ENCODE measurements at regions not wholly inside any gene's neighbourhood (a gene's known extent, or its start where the extent isn't known, plus 50 kb on each side); places are given as distances from the start of the nearest gene placed in this dataset.
"Not testable (repeated sequence)": the region's sequence is repeated elsewhere in the genome, so short reads cannot be mapped to it uniquely, and the experiment has no call there.

DNA sequence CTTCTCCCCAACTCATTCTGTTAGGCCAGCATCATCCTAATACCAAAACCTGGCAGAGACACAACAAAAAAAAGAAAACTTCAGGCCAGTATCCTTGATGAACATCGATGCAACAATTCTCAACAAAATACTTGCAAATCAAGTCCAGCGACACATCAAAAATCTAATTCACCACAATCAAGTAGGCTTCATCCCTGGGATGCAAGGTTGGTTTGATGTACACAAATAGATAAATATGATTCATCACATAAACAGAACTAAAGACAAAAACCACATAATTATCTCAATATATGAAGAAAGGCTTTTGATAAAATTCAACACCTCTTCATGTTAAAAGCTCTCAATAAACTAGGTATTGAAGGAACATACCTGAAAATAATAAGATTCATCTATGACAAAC lies 184.1 kb downstream of the SLC38A4 start:
- H4K20me1 ChIP-seq (replicated peaks in 1 of 2; ENCODE audit: control insufficient read depth in 1 of 2, insufficient read depth in 2 of 2, low read length in 2 of 2); H3K79me2 ChIP-seq (ENCODE audit: control insufficient read depth in 1 of 2, insufficient read depth in 2 of 2, low read length in 2 of 2); H3K9me3 ChIP-seq (ENCODE audit: insufficient read depth in 2 of 2, low read depth in 1 of 2, low read length in 1 of 2); H3K36me3 ChIP-seq (ENCODE audit: control insufficient read depth in 2 of 4, insufficient read depth in 4 of 4, low read length in 3 of 4); H3K23ac ChIP-seq (ENCODE audit: insufficient read length); H3K56ac ChIP-seq (replicated peaks; ENCODE audit: insufficient read length, low read depth, low read length); H3K79me1 ChIP-seq (ENCODE audit: low read depth, low read length); H3K27me3 ChIP-seq (replicated peaks in 1 of 4; ENCODE audit: control insufficient read depth in 3 of 4, extremely low read depth in 1 of 4, insufficient read depth in 3 of 4, low read length in 3 of 4); POLR2A ChIA-PET (ENCODE audit: partially characterized antibody); H4K8ac ChIP-seq (ENCODE audit: extremely low read depth, insufficient read depth, low read length); H2BK20ac ChIP-seq (ENCODE audit: low read length); H2AFZ ChIP-seq (ENCODE audit: low read length); DNase-seq (ENCODE audit: low read depth in 1 of 2, low spot score in 2 of 2); H3K4me2 ChIP-seq (ENCODE audit: insufficient read depth in 1 of 2, low read depth in 2 of 2, low read length in 2 of 2); H3K9ac ChIP-seq (replicated peaks in 1 of 4; ENCODE audit: extremely low read depth in 1 of 4, low read depth in 3 of 4, low read length in 3 of 4); H3K14ac ChIP-seq (ENCODE audit: insufficient read length); H2BK5ac ChIP-seq (ENCODE audit: low read depth, low read length); H3K4me3 ChIP-seq (ENCODE audit: extremely low read depth in 1 of 4, insufficient read depth in 2 of 4, low read depth in 3 of 4, low read length in 4 of 4); H3K27ac ChIP-seq (ENCODE audit: low read depth, low read length); FAIRE-seq; H4K5ac ChIP-seq (ENCODE audit: insufficient read length, low read depth, low read length); H2BK12ac ChIP-seq (ENCODE audit: low read depth, low read length); H2BK15ac ChIP-seq (ENCODE audit: low read length); H3K23me2 ChIP-seq (ENCODE audit: low read depth, low read length); H4K91ac ChIP-seq (replicated peaks; ENCODE audit: insufficient read length, low read length); H2BK120ac ChIP-seq (replicated peaks; ENCODE audit: low read depth, low read length); H3K4me1 ChIP-seq (replicated peaks in 1 of 4; ENCODE audit: control insufficient read depth in 3 of 4, insufficient read depth in 4 of 4, low read length in 3 of 4); H3K4ac ChIP-seq (replicated peaks; ENCODE audit: insufficient read length, low read depth, low read length); H3K18ac ChIP-seq (ENCODE audit: extremely low read depth, low read length); H2AK5ac ChIP-seq (ENCODE audit: low read depth, low read length): not testable (repeated sequence)
- CTCF ChIA-PET (ENCODE audit: partially characterized antibody) = interaction anchor here (0.7 kb wide), 1 partner anchor 8 kb away, joined by 3 read pairs; no protein-coding TSS in a partner anchor
- WGBS, 2 experiments (ENCODE audit: extremely low coverage in 1 of 2, insufficient coverage in 1 of 2, insufficient read length in 1 of 2, insufficient replicate concordance in 2 of 2, low coverage in 1 of 2, low lambda C conversion rate in 2 of 2, missing lambda C conversion rate in 1 of 2) = 92% methylated on average over 2 of the region's 2 CpGs; no CpG with 5 or more reads in 1 of the 2 experiments
